CD4-positive, alpha-beta T cell (primary cell): ENCODE measurements at regions not wholly inside any gene's neighbourhood (a gene's known extent, or its start where the extent isn't known, plus 50 kb on each side); places are given as distances from the start of the nearest gene placed in this dataset.

Experiments used
- ATAC-seq: fragments of 200-7000 bp; cut with Tn5 transposase; one replicate; pipeline ENCODE4 v1.10.0; 2022; ENCODE audit warnings: mild to moderate bottlenecking; ENCODE audit not compliant: poor library complexity
- CTCF ChIA-PET: fragments of 350-600 bp; sonication (Branson Sonifier 250); formaldehyde crosslinking; loops from one replicate; lab custom pipeline; 2021; ENCODE audit warnings: antibody characterized with exemption, inconsistent platforms; lab: Charles Lee
- POLR2A ChIA-PET: fragments of 350-600 bp; sonication (Branson Sonifier 250); formaldehyde crosslinking; loops from one replicate; lab custom pipeline; 2021; ENCODE audit warnings: antibody characterized with exemption, inconsistent platforms; lab: Charles Lee
- DNase-seq, 14 experiments: peaks; one replicate each; pipeline ENCODE4 v3.0.0-alpha.2; 2013 to 2020; ENCODE audit warnings: mixed read lengths in 2 of 14
- H3K27ac ChIP-seq, 2 donors: one replicate each; pipeline versions ENCODE4 v1.5.1 to v1.7.0; 2013; ENCODE audit warnings: low read length in 2 of 2, low read depth in 1 of 2, mild to moderate bottlenecking in 1 of 2
- H3K27me3 ChIP-seq, 2 experiments: 1 replicate in 1 of 2; 2 replicates in 1 of 2; pipeline versions ENCODE4 v1.6.1 to v1.7.0; 2013; ENCODE audit warnings: low read length in 2 of 2, control low read depth in 1 of 2, mild to moderate bottlenecking in 1 of 2, moderate library complexity in 1 of 2; ENCODE audit not compliant: insufficient read depth in 2 of 2, control insufficient read depth in 1 of 2
- H3K36me3 ChIP-seq: one replicate; pipeline ENCODE4 v1.6.1; 2013; ENCODE audit warnings: low read length, control low read depth; ENCODE audit not compliant: insufficient read depth
- H3K4me1 ChIP-seq: one replicate; pipeline ENCODE4 v1.6.1; 2013; ENCODE audit warnings: low read length, control low read depth; ENCODE audit not compliant: insufficient read depth
- H3K4me3 ChIP-seq: one replicate; pipeline ENCODE4 v1.5.1; 2013; ENCODE audit warnings: mild to moderate bottlenecking, low read length, moderate library complexity
- H3K9me3 ChIP-seq, 2 experiments: 1 replicate in 1 of 2; 2 replicates in 1 of 2; pipeline versions ENCODE4 v1.6.1 to v1.7.0; 2013; ENCODE audit warnings: low read length in 2 of 2, mild to moderate bottlenecking in 2 of 2, control low read depth in 1 of 2, moderate library complexity in 1 of 2; ENCODE audit not compliant: control insufficient read depth in 1 of 2, insufficient read depth in 1 of 2
- H3K27ac Mint-ChIP-seq: one replicate; pipeline ENCODE4 v1.8.0; 2020; ENCODE audit warnings: mixed read lengths
- H3K27me3 Mint-ChIP-seq: one replicate; pipeline ENCODE4 v1.8.0; 2021; ENCODE audit warnings: mixed read lengths
- H3K36me3 Mint-ChIP-seq: one replicate; pipeline ENCODE4 v1.8.0; 2021; ENCODE audit warnings: low read depth, mixed read lengths
- H3K4me1 Mint-ChIP-seq: one replicate; pipeline ENCODE4 v1.8.0; 2021; ENCODE audit warnings: low read depth, mixed read lengths
- H3K4me3 Mint-ChIP-seq: one replicate; pipeline ENCODE4 v1.8.0; 2020; ENCODE audit warnings: mild to moderate bottlenecking, mixed read lengths
- H3K9me3 Mint-ChIP-seq: one replicate; pipeline ENCODE4 v1.8.0; 2020; ENCODE audit warnings: mixed read lengths
- intact Hi-C, 2 experiments: fragments of 100-400 bp; cut with DNase I in 1 of 2; cut with micrococcal nuclease in 1 of 2; formaldehyde crosslinking; loops; one replicate each; pipeline versions ENCODE4 v1.15.1 to v1.9.0; 2023 to 2025; cut with DNase I, micrococcal nuclease
- TF ChIP-seq, protein P1 (sequence below): fragments of 200-600 bp; IDR thresholded peaks from one replicate; pipeline ENCODE4 v1.8.0; 2022; ENCODE audit warnings: antibody characterized with exemption, mild to moderate bottlenecking

DNA sequence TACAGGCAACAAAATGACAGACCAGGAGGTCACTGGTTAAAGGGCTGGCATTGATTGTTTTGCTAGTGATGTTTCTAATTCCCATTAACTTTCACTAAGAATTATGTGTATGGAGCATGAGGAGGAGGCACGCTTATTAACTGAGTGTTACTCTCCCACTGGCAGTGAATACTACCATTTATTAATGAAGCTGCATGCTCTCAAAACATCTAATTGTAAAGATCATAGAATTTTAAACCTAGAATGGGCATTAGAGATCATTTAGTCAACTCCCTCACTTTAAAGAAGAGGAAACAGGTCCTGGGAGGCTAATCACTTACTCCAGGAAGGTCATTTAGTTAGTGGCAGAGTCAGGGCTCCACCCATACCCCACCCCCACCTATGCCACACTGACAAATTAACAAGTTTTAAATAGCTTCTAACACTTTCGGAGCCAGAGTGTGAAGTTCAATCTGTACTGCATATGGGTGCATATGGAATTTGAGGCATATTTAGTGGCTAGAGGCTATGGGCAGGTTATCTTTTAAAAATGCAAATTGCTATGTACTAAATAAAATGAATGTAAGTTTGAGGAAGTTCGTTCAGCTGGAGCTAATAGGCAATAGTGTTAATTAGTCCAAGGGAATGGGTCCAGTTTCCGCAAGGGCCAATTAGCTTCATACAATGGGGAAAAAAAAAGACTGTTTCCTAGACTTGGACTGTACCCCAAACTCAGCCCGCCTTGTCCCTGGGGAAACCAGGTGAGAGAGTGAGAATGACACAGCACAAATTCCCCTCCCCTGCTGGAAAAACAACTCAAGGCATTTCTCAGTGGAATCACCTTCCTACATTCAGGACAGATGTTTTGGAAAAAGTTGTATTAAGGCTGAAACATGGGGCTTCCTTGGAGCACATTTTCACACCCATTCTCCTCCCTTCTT is 178.8 kb downstream of the ICOS start:
- ATAC-seq (no peak), DNase-seq (no peak)
- ChIA-PET POLR2A (no interaction called here), CTCF (no interaction called here)
- Mint-ChIP-seq H3K9me3 (no peaks in the 10 kb centered on the region), H3K27me3 (no peaks in the 10 kb centered on the region), H3K36me3 (no peaks in the 10 kb centered on the region), H3K4me3 (no peak overlapping the region), H3K27ac (no peak overlapping the region), H3K4me1 (peaks cover 44% of the 10 kb centered on the region)
- intact Hi-C loops: no loop called here
- Histone ChIP-seq H3K9me3 (no peaks in the 10 kb centered on the region), H3K4me1 (peaks cover 20% of the 10 kb centered on the region), H3K4me3 (no peak overlapping the region), H3K36me3 (no peaks in the 10 kb centered on the region), H3K27me3 (no peaks in the 10 kb centered on the region), H3K27ac (no peak overlapping the region)
- TF ChIP-seq, protein P1, sequence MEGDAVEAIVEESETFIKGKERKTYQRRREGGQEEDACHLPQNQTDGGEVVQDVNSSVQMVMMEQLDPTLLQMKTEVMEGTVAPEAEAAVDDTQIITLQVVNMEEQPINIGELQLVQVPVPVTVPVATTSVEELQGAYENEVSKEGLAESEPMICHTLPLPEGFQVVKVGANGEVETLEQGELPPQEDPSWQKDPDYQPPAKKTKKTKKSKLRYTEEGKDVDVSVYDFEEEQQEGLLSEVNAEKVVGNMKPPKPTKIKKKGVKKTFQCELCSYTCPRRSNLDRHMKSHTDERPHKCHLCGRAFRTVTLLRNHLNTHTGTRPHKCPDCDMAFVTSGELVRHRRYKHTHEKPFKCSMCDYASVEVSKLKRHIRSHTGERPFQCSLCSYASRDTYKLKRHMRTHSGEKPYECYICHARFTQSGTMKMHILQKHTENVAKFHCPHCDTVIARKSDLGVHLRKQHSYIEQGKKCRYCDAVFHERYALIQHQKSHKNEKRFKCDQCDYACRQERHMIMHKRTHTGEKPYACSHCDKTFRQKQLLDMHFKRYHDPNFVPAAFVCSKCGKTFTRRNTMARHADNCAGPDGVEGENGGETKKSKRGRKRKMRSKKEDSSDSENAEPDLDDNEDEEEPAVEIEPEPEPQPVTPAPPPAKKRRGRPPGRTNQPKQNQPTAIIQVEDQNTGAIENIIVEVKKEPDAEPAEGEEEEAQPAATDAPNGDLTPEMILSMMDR: no peak

DNA sequence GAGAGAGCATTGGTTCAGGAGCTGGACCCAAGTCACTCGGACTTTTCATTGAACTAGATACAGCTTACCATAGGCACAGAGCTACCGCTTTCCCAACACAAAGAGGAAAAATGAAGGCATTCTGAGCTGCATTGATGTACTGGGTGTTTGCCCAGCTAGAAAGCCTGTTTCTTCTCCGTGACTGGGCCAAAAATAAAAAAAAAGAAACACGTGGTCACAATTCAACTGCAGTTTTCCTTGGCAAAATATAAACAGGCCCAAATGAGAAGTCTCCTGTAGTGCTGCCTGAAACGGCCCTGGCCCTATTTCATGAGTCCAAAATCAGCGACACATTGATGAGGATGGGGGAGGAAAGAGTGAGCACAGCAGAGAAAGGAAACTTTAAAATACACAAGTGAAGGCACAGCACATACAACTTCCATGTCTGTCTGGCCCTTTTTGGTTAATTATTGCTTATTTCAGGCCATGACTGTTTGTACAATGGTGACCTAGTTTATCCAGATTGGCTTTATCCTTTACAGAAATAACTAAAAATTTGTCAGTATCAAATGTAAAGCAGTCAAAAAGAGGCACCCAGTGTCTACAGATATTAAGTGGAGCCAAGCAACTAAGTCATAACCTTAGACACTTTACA is 179.7 kb downstream of the ICOS start:
- peaks cover 36% of the 10 kb centered on the region for H3K4me1 Mint-ChIP-seq
- no peak overlapping the region for H3K27ac Mint-ChIP-seq

DNA sequence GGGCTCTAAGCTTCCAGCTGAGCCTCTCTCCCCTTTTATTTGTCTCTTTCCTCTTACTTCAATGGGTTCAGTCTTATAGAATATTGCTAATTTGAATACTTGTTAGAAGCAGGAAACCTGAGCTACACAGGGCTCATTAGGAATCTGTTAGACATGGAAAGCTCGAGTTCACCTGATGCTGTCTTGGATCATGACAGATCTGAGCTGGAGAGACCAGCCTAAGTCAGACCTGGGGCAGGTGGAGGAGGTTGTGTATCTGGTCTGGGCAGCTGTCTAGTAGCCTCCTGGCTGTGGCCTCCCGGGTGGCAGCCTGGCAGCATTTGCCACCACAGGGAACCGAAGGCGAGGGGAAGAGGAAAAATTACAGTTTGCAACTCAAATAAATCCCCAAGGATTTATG is 185.9 kb downstream of the ICOS start:
- intact Hi-C loops: no loop called here
- Histone ChIP-seq H3K9me3 (no peaks in the 10 kb centered on the region), H3K27ac (no peak overlapping the region), H3K36me3 (no peaks in the 10 kb centered on the region), H3K4me1 (no peaks in the 10 kb centered on the region), H3K27me3 (peaks cover 0 to 4% of the 10 kb centered on the region in 2 experiments), H3K4me3 (no peak overlapping the region)
- Mint-ChIP-seq H3K4me3 (no peak overlapping the region), H3K4me1 (no peaks in the 10 kb centered on the region), H3K9me3 (no peaks in the 10 kb centered on the region), H3K27ac (no peak overlapping the region), H3K27me3 (peaks cover 8% of the 10 kb centered on the region), H3K36me3 (no peaks in the 10 kb centered on the region)
- TF ChIP-seq, protein P1: no peak
- DNase-seq: no peak
- ATAC-seq: no peak
- CTCF ChIA-PET: interaction anchor here (0.6 to 1.1 kb wide), 3 partner anchors 58 to 697 kb away, joined by 3 to 7 read pairs (median 3); no protein-coding TSS in a partner anchor
- POLR2A ChIA-PET: no interaction called here

More for the DNA sequence above, 179.7 kb downstream of the ICOS start:
- DNase-seq (no peak), ATAC-seq (no peak)
- Mint-ChIP-seq H3K27me3 (no peaks in the 10 kb centered on the region), H3K36me3 (no peaks in the 10 kb centered on the region), H3K4me3 (no peak overlapping the region), H3K9me3 (no peaks in the 10 kb centered on the region)
- intact Hi-C loops: no loop called here
- H3K9me3 ChIP-seq: no peaks in the 10 kb centered on the region
- H3K27ac ChIP-seq: no peak overlapping the region
- no peaks in the 10 kb centered on the region for H3K36me3 ChIP-seq
- H3K4me3 ChIP-seq: no peak overlapping the region
- ChIA-PET POLR2A (interaction anchor here (1.1 kb wide), 1 partner anchor 61 kb away, joined by 3 read pairs; no protein-coding TSS in a partner anchor), CTCF (no interaction called here)
- H3K27me3 ChIP-seq: peaks cover 0 to 1% of the 10 kb centered on the region in 2 experiments
- peaks cover 12% of the 10 kb centered on the region for H3K4me1 ChIP-seq
- TF ChIP-seq, protein P1: no peak
